ENCODE measurements at regions not wholly inside any gene's neighbourhood (a gene's known extent, or its start where the extent isn't known, plus 50 kb on each side); places are given as distances from the start of the nearest gene placed in this dataset.
"Not testable (repeated sequence)": the region's sequence is repeated elsewhere in the genome, so short reads cannot be mapped to it uniquely, and the experiment has no call there.

DNA sequence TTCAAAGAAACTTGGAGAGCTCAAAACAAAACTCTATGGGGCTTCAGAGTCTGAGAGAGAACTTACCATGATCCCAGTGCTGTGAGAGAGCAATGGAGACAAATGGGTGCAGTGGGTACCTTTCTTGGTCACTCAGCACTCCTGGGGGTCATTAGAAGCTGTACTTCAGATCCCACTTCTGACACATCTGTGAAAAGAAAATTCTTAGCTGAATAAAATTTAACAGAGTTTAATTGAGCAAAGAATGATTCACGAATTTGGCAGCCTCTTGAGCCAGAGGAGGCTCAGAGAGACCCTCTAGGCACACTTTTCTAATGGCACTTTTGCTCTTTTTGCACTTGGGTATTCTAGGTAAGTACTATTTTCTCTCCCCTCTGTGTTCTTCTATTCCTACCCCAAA is 96.8 kb upstream of the SYT10 start:
- TF ChIP-seq, protein P1, sequence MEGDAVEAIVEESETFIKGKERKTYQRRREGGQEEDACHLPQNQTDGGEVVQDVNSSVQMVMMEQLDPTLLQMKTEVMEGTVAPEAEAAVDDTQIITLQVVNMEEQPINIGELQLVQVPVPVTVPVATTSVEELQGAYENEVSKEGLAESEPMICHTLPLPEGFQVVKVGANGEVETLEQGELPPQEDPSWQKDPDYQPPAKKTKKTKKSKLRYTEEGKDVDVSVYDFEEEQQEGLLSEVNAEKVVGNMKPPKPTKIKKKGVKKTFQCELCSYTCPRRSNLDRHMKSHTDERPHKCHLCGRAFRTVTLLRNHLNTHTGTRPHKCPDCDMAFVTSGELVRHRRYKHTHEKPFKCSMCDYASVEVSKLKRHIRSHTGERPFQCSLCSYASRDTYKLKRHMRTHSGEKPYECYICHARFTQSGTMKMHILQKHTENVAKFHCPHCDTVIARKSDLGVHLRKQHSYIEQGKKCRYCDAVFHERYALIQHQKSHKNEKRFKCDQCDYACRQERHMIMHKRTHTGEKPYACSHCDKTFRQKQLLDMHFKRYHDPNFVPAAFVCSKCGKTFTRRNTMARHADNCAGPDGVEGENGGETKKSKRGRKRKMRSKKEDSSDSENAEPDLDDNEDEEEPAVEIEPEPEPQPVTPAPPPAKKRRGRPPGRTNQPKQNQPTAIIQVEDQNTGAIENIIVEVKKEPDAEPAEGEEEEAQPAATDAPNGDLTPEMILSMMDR (IDR thresholded peaks at IDR 0.05; ENCODE audit: insufficient read depth, low read depth, low read length, missing control alignments): no peak
- H3K4me3 ChIP-seq (ENCODE audit: low read depth, low read length): no peak overlapping the region
- no peak for DNase-seq (ENCODE audit: low read depth)

DNA sequence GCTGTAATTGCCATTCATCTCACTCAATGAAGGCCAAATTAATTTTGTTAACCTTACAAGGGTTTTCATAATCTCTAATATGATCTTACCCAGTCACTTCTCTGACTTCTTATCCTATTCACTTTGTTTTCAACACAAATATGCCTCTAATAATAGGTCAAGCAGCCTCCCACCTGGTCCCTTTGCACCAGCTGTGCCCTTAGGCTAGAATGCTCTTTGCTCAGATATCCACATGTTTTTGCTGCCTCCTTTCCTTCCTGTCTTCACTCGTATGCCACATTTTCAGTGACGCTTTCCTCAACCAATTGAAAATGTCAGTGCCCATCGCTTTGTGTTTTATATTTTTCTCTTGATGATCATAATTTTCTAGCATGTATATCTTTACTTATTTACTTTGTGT is 106.4 kb upstream of the SYT10 start:
- TF ChIP-seq, protein P1 (IDR thresholded peaks at IDR 0.05; ENCODE audit: insufficient read depth, low read depth, low read length, missing control alignments): no peak
- no peak for DNase-seq (ENCODE audit: low read depth)
- no peak overlapping the region for H3K4me3 ChIP-seq (ENCODE audit: low read depth, low read length)

DNA sequence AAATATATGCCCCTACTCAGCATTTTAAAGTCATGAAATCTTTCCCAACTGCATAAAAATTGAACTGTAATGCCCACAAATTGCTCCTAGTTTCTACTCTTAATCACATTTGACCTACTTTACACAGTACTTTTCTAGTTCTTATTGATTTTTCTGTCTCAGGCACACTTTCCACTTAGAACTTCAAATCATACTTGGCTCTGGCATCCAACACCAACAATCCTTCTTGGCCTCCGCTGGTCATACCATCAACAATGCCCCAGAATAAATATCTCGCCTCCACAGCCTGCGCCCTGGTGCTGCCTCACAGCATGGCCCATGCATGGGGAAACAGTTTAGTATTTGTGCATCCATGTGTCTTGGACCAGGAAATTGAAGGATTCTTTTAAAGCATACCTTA is 107.5 kb upstream of the SYT10 start:
- no peak overlapping the region for H3K4me3 ChIP-seq (ENCODE audit: low read depth, low read length)
- DNase-seq (ENCODE audit: low read depth): no peak
- TF ChIP-seq, protein P1 (IDR thresholded peaks at IDR 0.05; ENCODE audit: insufficient read depth, low read depth, low read length, missing control alignments): no peak

DNA sequence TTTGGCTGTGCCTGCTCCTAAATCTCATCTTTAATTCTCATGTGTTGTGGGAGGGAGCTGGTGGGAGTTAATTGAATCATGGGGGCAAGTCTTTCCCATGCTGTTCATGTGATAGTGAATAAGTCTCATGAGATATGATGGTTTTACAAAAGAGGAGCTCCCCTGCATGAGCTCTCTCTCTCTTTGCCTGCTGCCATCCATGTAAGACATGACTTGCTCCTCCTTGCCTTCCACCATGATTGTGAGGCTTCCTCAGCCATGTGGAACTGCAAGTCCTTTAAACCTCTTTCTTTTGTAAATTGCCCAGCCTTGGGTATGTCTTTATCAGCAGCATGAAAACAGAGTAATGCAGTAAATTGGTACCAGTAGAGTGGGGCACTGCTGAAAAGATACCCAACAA is 110.6 kb upstream of the SYT10 start:
- H3K4me3 ChIP-seq (ENCODE audit: low read depth, low read length); DNase-seq (ENCODE audit: low read depth): not testable (repeated sequence)

DNA sequence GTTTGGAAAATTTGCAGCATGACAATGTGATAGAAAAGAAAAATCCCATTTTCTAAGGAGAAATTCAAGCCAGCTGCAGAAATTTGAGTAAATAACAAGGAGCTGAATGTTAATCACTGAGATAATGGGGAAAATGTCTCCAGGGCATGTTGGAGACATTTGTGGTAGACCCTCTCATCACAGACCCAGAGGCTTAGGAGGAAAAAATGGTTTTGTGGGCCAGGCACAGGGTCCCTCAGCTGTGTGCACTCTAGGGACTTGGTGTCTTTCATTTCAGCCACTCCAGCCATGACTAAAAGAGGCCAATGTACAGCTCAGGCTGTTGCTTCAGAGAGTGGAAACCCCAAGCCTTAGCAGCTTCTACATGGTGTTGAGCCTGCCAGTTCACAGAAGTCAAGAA is 111.4 kb upstream of the SYT10 start:
- no peak for DNase-seq (ENCODE audit: low read depth)
- TF ChIP-seq, protein P1 (IDR thresholded peaks at IDR 0.05; ENCODE audit: insufficient read depth, low read depth, low read length, missing control alignments): no peak
- no peak overlapping the region for H3K4me3 ChIP-seq (ENCODE audit: low read depth, low read length)

DNA sequence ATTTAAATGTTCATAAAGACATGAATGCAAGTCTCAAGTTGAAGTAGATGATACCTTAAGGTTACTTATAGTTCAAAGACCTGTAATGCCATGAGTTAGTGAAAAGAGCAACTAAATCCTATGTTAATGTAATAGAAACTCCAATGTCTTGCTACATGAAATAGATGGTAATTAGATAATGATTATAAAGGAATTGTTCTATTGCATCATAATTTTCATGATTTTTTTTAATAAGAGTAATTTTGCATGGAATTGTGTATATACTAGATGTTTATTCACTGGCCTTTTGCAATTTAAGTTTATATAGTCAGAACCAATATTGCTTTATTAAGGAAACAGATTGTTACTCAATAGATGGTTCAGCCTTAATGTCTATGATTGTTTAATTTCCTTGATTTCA is 115.5 kb upstream of the SYT10 start:
- TF ChIP-seq, protein P1 (IDR thresholded peaks at IDR 0.05; ENCODE audit: insufficient read depth, low read depth, low read length, missing control alignments): no peak
- H3K4me3 ChIP-seq (ENCODE audit: low read depth, low read length): no peak overlapping the region
- DNase-seq (ENCODE audit: low read depth): no peak

DNA sequence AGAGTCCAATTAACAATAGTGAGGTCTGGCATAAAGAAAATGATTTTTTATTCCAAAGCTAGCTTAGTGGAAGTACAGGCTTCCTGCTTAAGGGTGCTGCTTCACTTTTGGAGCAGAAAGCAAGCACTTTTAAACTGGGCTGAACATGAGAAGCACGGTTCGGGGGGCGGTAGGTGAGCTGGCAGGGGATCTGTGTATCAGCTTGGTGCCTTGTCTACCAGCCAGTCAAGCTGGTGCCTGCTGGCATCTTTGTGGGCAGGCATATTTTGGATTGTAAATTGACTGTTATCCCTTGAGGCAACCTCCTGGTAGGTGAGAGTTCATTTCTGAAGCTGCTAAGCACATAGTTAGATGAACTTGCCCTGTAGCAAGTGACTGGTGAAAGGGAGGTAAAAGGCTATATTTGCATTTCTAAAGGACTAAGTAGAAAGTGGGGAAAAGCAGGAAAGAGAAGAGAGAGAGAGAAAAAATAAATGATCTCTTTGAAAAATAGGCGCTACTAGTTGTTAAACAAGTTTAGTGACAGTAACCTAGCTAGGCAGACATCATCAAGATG is 121.1 kb upstream of the SYT10 start:
- DNase-seq (ENCODE audit: low read depth): no peak
- no peak overlapping the region for H3K4me3 ChIP-seq (ENCODE audit: low read depth, low read length)
- TF ChIP-seq, protein P1 (IDR thresholded peaks at IDR 0.05; ENCODE audit: insufficient read depth, low read depth, low read length, missing control alignments): no peak
